HG03108 (cell line): ENCODE measurements at regions not wholly inside any gene's neighbourhood (a gene's known extent, or its start where the extent isn't known, plus 50 kb on each side); places are given as distances from the start of the nearest gene placed in this dataset.

Experiments used
- ATAC-seq: cut with Tn5 transposase; IDR thresholded peaks from one replicate; pipeline ENCODE4 v1.9.1; 2021; ENCODE audit warnings: moderate library complexity; ENCODE audit not compliant: unreplicated experiment

GRCh38 chr22:49497266-49497665 lies 330.4 kb downstream of the BRD1 start:
- ATAC-seq, result no peak

GRCh38 chr22:49494555-49494954 lies 333.1 kb downstream of the BRD1 start:
- no peak for ATAC-seq

- ATAC-seq, result no peak
These were observed 334.9 kb downstream of the BRD1 start for GRCh38 chr22:49492741-49493251.

- ATAC-seq, result no peak
These were observed 335.4 kb downstream of the BRD1 start for GRCh38 chr22:49492308-49492707.

- ATAC-seq, result no peak
These were observed 335.9 kb downstream of the BRD1 start for GRCh38 chr22:49491726-49492125.

- no peak for ATAC-seq
These were observed 336.4 kb downstream of the BRD1 start for GRCh38 chr22:49491221-49491635.

GRCh38 chr22:49490692-49491091 lies 337.0 kb downstream of the BRD1 start:
- ATAC-seq, result no peak

GRCh38 chr22:49489821-49490220 lies 337.9 kb downstream of the BRD1 start:
- ATAC-seq, result no peak

GRCh38 chr22:49488943-49489342 lies 338.7 kb downstream of the BRD1 start:
- ATAC-seq, result no peak

GRCh38 chr22:49487950-49488349 lies 339.7 kb downstream of the BRD1 start:
- no peak for ATAC-seq

- no peak for ATAC-seq
These were observed 341.4 kb downstream of the BRD1 start for GRCh38 chr22:49486225-49486624.

GRCh38 chr22:49483946-49484345 lies 343.7 kb downstream of the BRD1 start:
- no peak for ATAC-seq

- ATAC-seq, result no peak
These were observed 344.3 kb downstream of the BRD1 start for GRCh38 chr22:49483281-49483870.

- ATAC-seq, result no peak
These were observed 344.9 kb downstream of the BRD1 start for GRCh38 chr22:49482811-49483210.

GRCh38 chr22:49481659-49482399 lies 345.8 kb downstream of the BRD1 start:
- ATAC-seq, result no peak

- ATAC-seq, result no peak
These were observed 346.6 kb downstream of the BRD1 start for GRCh38 chr22:49480896-49481658.

- ATAC-seq, result no peak
These were observed 347.3 kb downstream of the BRD1 start for GRCh38 chr22:49480331-49480730.

- no peak for ATAC-seq
These were observed 348.1 kb downstream of the BRD1 start for GRCh38 chr22:49479566-49479965.

GRCh38 chr22:49476800-49477400 lies 350.8 kb downstream of the BRD1 start:
- no peak for ATAC-seq

GRCh38 chr22:49476176-49476575 lies 351.5 kb downstream of the BRD1 start:
- ATAC-seq, result no peak

GRCh38 chr22:49475253-49475652 lies 352.4 kb downstream of the BRD1 start:
- ATAC-seq, result no peak
